IMR-90 (cell line): ENCODE measurements at regions not wholly inside any gene's neighbourhood (a gene's known extent, or its start where the extent isn't known, plus 50 kb on each side); places are given as distances from the start of the nearest gene placed in this dataset.

Experiments
- ATAC-seq: fragments of 200-7000 bp; cut with Tn5 transposase; 2 replicates; pipeline ENCODE4 v1.9.1; 2020; ENCODE audit warnings: low read depth, mild to moderate bottlenecking, moderate library complexity
- BruUV-seq: library from RNA; stranded (reverse); fragments of 400-500 nt; replicated peaks from 2 replicates; lab custom pipeline; 2021; lab: Mats Ljungman, UMichigan
- CTCF ChIA-PET: fragments of 300-600 bp; formaldehyde crosslinking; extraction: SDS; loops from one replicate; lab custom pipeline; 2021; ENCODE audit warnings: antibody characterized with exemption; lab: Yijun Ruan, JAX
- POLR2A ChIA-PET: fragments of 300-600 bp; sonication (Branson Sonifier 250); formaldehyde crosslinking; loops from one replicate; lab custom pipeline; 2022; ENCODE audit warnings: antibody characterized with exemption; ENCODE audit not compliant: unreplicated experiment; lab: Charles Lee
- DNase-seq: peaks from one replicate; pipeline ENCODE4 v3.0.0; 2013
- H2AFZ ChIP-seq: replicated peaks from 2 replicates; pipeline ENCODE3; 2013; ENCODE audit warnings: low read length, mild to moderate bottlenecking; ENCODE audit not compliant: poor library complexity
- H2AK5ac ChIP-seq: 2 replicates; pipeline ENCODE4 v1.6.1; 2013; ENCODE audit warnings: low read depth, low read length, inconsistent platforms
- H2AK9ac ChIP-seq: replicated peaks from 2 replicates; pipeline ENCODE3; 2013; ENCODE audit warnings: mild to moderate bottlenecking, low read depth, low read length, moderate library complexity; ENCODE audit not compliant: poor library complexity
- H2BK120ac ChIP-seq: 2 replicates; pipeline ENCODE4 v1.6.1; 2013; ENCODE audit warnings: low read depth, low read length, inconsistent platforms
- H2BK15ac ChIP-seq: 3 replicates; pipeline ENCODE4 v1.6.1; 2013; ENCODE audit warnings: low read depth, low read length, inconsistent platforms
- H2BK20ac ChIP-seq: 2 replicates; pipeline ENCODE4 v1.6.1; 2013; ENCODE audit warnings: low read depth, mild to moderate bottlenecking, inconsistent platforms, low read length, moderate library complexity
- H2BK5ac ChIP-seq: 2 replicates; pipeline ENCODE4 v1.6.1; 2013; ENCODE audit warnings: mild to moderate bottlenecking, low read depth, low read length, inconsistent platforms; ENCODE audit not compliant: poor library complexity, severe bottlenecking
- H3K14ac ChIP-seq: replicated peaks from 2 replicates; pipeline ENCODE4 v1.6.1; 2013; ENCODE audit warnings: low read depth, low read length, inconsistent platforms
- H3K18ac ChIP-seq: 2 replicates; pipeline ENCODE4 v1.6.1; 2013; ENCODE audit warnings: low read depth, low read length, control low read depth
- H3K23ac ChIP-seq: 2 replicates; pipeline ENCODE4 v1.6.1; 2013; ENCODE audit warnings: low read depth, low read length, inconsistent platforms
- H3K27ac ChIP-seq: 2 replicates; pipeline ENCODE4 v1.5.1; 2013; ENCODE audit warnings: mild to moderate bottlenecking, control low read depth, low read length; ENCODE audit not compliant: insufficient read depth
- H3K27me3 ChIP-seq: 2 replicates; pipeline ENCODE4 v1.6.1; 2013; ENCODE audit warnings: low read length; ENCODE audit not compliant: control insufficient read depth, insufficient read depth
- H3K36me3 ChIP-seq: 2 replicates; pipeline ENCODE4 v1.6.1; 2013; ENCODE audit warnings: low read length, mixed read lengths; ENCODE audit not compliant: control insufficient read depth, insufficient read depth
- H3K4ac ChIP-seq: 2 replicates; pipeline ENCODE4 v1.6.1; 2013; ENCODE audit warnings: low read depth, low read length, inconsistent platforms
- H3K4me1 ChIP-seq: 2 replicates; pipeline ENCODE4 v1.6.1; 2013; ENCODE audit warnings: low read length, mixed read lengths; ENCODE audit not compliant: control insufficient read depth, insufficient read depth
- H3K4me2 ChIP-seq: 2 replicates; pipeline ENCODE4 v1.6.1; 2013; ENCODE audit warnings: low read depth, mild to moderate bottlenecking, control low read depth, low read length, moderate library complexity
- H3K4me3 ChIP-seq: 2 replicates; pipeline ENCODE4 v1.5.1; 2013; ENCODE audit warnings: low read depth, mild to moderate bottlenecking, control low read depth, low read length, moderate library complexity; ENCODE audit not compliant: insufficient read depth
- H3K56ac ChIP-seq: 2 replicates; pipeline ENCODE4 v1.6.1; 2013; ENCODE audit warnings: low read length, inconsistent platforms; ENCODE audit not compliant: insufficient read depth; ENCODE audit errors: extremely low read depth
- H3K79me1 ChIP-seq, 2 experiments: 2 replicates each; pipeline ENCODE4 v1.6.1; 2013; ENCODE audit warnings: low read length in 2 of 2, inconsistent platforms in 1 of 2, low read depth in 1 of 2
- H3K9ac ChIP-seq: 2 replicates; pipeline ENCODE4 v1.6.1; 2013; ENCODE audit warnings: low read depth, low read length, control low read depth
- H3K9me1 ChIP-seq: 2 replicates; pipeline ENCODE4 v1.6.1; 2013; ENCODE audit warnings: low read length, inconsistent platforms; ENCODE audit not compliant: insufficient read depth
- H3K9me3 ChIP-seq: 2 replicates; pipeline ENCODE4 v1.6.1; 2013; ENCODE audit warnings: low read length; ENCODE audit not compliant: control insufficient read depth, insufficient read depth
- H4K20me1 ChIP-seq: 2 replicates; pipeline ENCODE4 v1.6.1; 2013; ENCODE audit warnings: low read length, inconsistent platforms; ENCODE audit not compliant: insufficient read depth
- H4K5ac ChIP-seq: 2 replicates; pipeline ENCODE4 v1.6.1; 2013; ENCODE audit warnings: mild to moderate bottlenecking, low read depth, low read length, control low read depth
- H4K8ac ChIP-seq, 2 experiments: 2 replicates each; pipeline ENCODE4 v1.6.1; 2013; ENCODE audit warnings: low read depth in 2 of 2, low read length in 2 of 2, control low read depth in 1 of 2, inconsistent platforms in 1 of 2
- H4K91ac ChIP-seq: 2 replicates; pipeline ENCODE4 v1.6.1; 2013; ENCODE audit warnings: low read depth, low read length, inconsistent platforms; ENCODE audit not compliant: insufficient read depth
- MAFK ChIP-seq: IDR thresholded peaks from 2 replicates; pipeline ENCODE4 v1.6.1; 2012; ENCODE audit warnings: low read depth, low read length, improper control_type of control experiment
- POLR2A ChIP-seq: IDR thresholded peaks from 2 replicates; pipeline ENCODE4 v1.6.1; 2012; ENCODE audit warnings: mild to moderate bottlenecking, low read depth, low read length
- RCOR1 ChIP-seq: IDR thresholded peaks from 2 replicates; pipeline ENCODE4 v1.6.1; 2012; ENCODE audit warnings: mild to moderate bottlenecking, low read length, improper control_type of control experiment; ENCODE audit not compliant: insufficient replicate concordance
- WGBS, 2 experiments: methylation state at CpG; one replicate each; pipeline versions ENCODE4 v1.1.5 to v1.1.7; 2013; ENCODE audit warnings: missing lambda C conversion rate in 2 of 2; ENCODE audit not compliant: insufficient read length in 1 of 2; ENCODE audit errors: extremely low coverage in 2 of 2; 5-methylcytosine and 5-hydroxymethylcytosine counted together
- dilution Hi-C: fragments of 300-500 bp; cut with HindIII; formaldehyde crosslinking; loops from one replicate; pipeline ENCODE4 v1.14.3; 2018; ENCODE audit warnings: low sequenced_read_pairs; ENCODE audit not compliant: unreplicated experiment
- in situ Hi-C: fragments of 300-500 bp; cut with MboI; formaldehyde crosslinking; loops from 3 replicates; pipeline ENCODE4 v1.14.3; 2019; ENCODE audit warnings: low sequenced_read_pairs, inconsistent platforms, mixed read lengths
- intact Hi-C: fragments of 100-400 bp; cut with micrococcal nuclease; formaldehyde crosslinking; loops from 2 replicates; pipeline ENCODE4 v1.10.0; 2022
- TF ChIP-seq, protein P1 (sequence below): fragments of 150-350 bp; IDR thresholded peaks from 2 replicates; pipeline ENCODE4 v1.6.1; 2017; ENCODE audit warnings: mild to moderate bottlenecking, antibody characterized with exemption, low read length, low read depth
- TF ChIP-seq, protein P2 (sequence below): conservative IDR thresholded peaks from 2 replicates; pipeline ENCODE4 v1.5.1; 2012; ENCODE audit warnings: mild to moderate bottlenecking, low read depth, low read length, improper control_type of control experiment

DNA sequence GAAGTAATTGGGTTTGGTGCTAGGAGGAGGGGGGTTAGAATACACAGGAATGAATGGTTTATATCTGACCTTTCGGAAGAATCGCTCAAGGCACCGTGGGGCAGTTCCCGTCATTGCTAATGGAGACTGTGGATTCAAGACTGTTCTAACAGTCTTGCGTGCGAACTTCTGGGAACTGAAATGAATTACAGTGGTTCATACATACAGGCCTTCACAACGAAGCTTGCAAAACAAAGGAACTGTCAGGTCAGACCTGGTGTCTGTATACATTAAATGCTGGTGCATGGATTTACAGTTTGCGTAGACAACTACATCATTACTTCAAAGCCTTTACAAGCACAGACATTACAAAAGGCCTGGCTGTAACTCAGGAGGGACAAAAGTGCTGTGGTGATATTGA, 983.9 kb downstream of the CDH11 start:
- Histone ChIP-seq H2BK20ac (no peak overlapping the region), H4K5ac (no peak overlapping the region), H3K9ac (no peak overlapping the region), H3K79me1 (no peaks in the 10 kb centered on the region), H4K8ac (no peak overlapping the region), H4K91ac (no peak overlapping the region), H2AK5ac (no peak overlapping the region), H3K56ac (no peak overlapping the region), H3K36me3 (no peaks in the 10 kb centered on the region), H2AFZ (no peak overlapping the region), H3K27ac (no peak overlapping the region), H4K20me1 (no peaks in the 10 kb centered on the region), H2BK15ac (no peak overlapping the region), H3K9me1 (no peaks in the 10 kb centered on the region), H3K4me3 (no peak overlapping the region), H3K4ac (no peak overlapping the region), H2BK120ac (no peak overlapping the region), H3K27me3 (no peaks in the 10 kb centered on the region; the same call in 1 of the 2 replicates), H2AK9ac (no peak overlapping the region), H3K14ac (no peak overlapping the region), H3K18ac (no peak overlapping the region), H2BK5ac (no peak overlapping the region), H3K4me2 (no peak overlapping the region), H3K9me3 (no peaks in the 10 kb centered on the region), H3K23ac (no peak overlapping the region), H3K4me1 (no peaks in the 10 kb centered on the region)
- 92% methylated on average over 6 of the region's 8 CpGs; no CpG with 5 or more reads in 1 of the 2 experiments for WGBS, 2 experiments
- BruUV-seq = no TSS peak
- ChIA-PET POLR2A (no interaction called here), CTCF (no interaction called here)
- dilution Hi-C loops (no loop called here), intact Hi-C loops (no loop called here), in situ Hi-C loops (no loop called here)
- DNase-seq (no peak), ATAC-seq (no peak)
- TF ChIP-seq, protein P1, sequence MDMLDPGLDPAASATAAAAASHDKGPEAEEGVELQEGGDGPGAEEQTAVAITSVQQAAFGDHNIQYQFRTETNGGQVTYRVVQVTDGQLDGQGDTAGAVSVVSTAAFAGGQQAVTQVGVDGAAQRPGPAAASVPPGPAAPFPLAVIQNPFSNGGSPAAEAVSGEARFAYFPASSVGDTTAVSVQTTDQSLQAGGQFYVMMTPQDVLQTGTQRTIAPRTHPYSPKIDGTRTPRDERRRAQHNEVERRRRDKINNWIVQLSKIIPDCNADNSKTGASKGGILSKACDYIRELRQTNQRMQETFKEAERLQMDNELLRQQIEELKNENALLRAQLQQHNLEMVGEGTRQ = no peak
- no peak for TF ChIP-seq RCOR1
- TF ChIP-seq, protein P2, sequence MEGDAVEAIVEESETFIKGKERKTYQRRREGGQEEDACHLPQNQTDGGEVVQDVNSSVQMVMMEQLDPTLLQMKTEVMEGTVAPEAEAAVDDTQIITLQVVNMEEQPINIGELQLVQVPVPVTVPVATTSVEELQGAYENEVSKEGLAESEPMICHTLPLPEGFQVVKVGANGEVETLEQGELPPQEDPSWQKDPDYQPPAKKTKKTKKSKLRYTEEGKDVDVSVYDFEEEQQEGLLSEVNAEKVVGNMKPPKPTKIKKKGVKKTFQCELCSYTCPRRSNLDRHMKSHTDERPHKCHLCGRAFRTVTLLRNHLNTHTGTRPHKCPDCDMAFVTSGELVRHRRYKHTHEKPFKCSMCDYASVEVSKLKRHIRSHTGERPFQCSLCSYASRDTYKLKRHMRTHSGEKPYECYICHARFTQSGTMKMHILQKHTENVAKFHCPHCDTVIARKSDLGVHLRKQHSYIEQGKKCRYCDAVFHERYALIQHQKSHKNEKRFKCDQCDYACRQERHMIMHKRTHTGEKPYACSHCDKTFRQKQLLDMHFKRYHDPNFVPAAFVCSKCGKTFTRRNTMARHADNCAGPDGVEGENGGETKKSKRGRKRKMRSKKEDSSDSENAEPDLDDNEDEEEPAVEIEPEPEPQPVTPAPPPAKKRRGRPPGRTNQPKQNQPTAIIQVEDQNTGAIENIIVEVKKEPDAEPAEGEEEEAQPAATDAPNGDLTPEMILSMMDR = no peak
- TF ChIP-seq POLR2A = no peak
- TF ChIP-seq MAFK = no peak
